22Rv1 (cell line): ENCODE measurements at regions not wholly inside any gene's neighbourhood (a gene's known extent, or its start where the extent isn't known, plus 50 kb on each side); places are given as distances from the start of the nearest gene placed in this dataset.
"Not testable (repeated sequence)": the region's sequence is repeated elsewhere in the genome, so short reads cannot be mapped to it uniquely, and the experiment has no call there.

Source experiments
- H3K27ac ChIP-seq: fragments of 450-650 bp; 2 replicates; pipeline ENCODE4 v1.5.1; 2017
- CTCF ChIP-seq: fragments of 450-650 bp; IDR thresholded peaks from 2 replicates; pipeline ENCODE4 v1.5.1; 2017; ENCODE audit warnings: mild to moderate bottlenecking
- ZFX ChIP-seq: fragments of 450-650 bp; IDR thresholded peaks from 2 replicates; pipeline ENCODE4 v1.6.1; 2017; ENCODE audit warnings: antibody characterized with exemption, borderline replicate concordance

GRCh38 chr4:189809241-189809735 is 131.4 kb upstream of the FRG1 start:
- no peak overlapping the region for H3K27ac ChIP-seq
- no peak for TF ChIP-seq CTCF
- TF ChIP-seq ZFX = no peak

- H3K27ac ChIP-seq = no peak overlapping the region
- TF ChIP-seq CTCF (no peak), ZFX (no peak)
Observed at GRCh38 chr4:189809839-189810238, 130.8 kb upstream of the FRG1 start.

- H3K27ac ChIP-seq = not testable (repeated sequence)
Observed at GRCh38 chr4:189810318-189811181, 130.1 kb upstream of the FRG1 start.

- H3K27ac ChIP-seq = no peak overlapping the region
- TF ChIP-seq CTCF (no peak), ZFX (no peak)
Observed at GRCh38 chr4:189815404-189816192, 125.1 kb upstream of the FRG1 start.

- no peak overlapping the region for H3K27ac ChIP-seq
- TF ChIP-seq CTCF (no peak), ZFX (no peak)
Observed at GRCh38 chr4:189822326-189822725, 118.3 kb upstream of the FRG1 start.

- no peak for TF ChIP-seq ZFX
- TF ChIP-seq CTCF = no peak
Observed at GRCh38 chr4:189823591-189823990, 117.1 kb upstream of the FRG1 start.

GRCh38 chr4:189825466-189825865 is 115.2 kb upstream of the FRG1 start:
- TF ChIP-seq CTCF = no peak
- no peak for TF ChIP-seq ZFX
- H3K27ac ChIP-seq = no peak overlapping the region

More at GRCh38 chr4:189823591-189823990, 117.1 kb upstream of the FRG1 start:
- no peak overlapping the region for H3K27ac ChIP-seq
